Endothelial cell of umbilical vein (primary cell): ENCODE measurements at regions not wholly inside any gene's neighbourhood (a gene's known extent, or its start where the extent isn't known, plus 50 kb on each side); places are given as distances from the start of the nearest gene placed in this dataset.

Source experiments
- BruUV-seq: library from RNA; stranded (reverse); fragments of 400-500 nt; replicated peaks from 2 replicates; lab custom pipeline; 2021; lab: Mats Ljungman, UMichigan
- CTCF ChIA-PET: fragments of 300-600, 350-600 bp; sonication (Branson Sonifier 250); formaldehyde crosslinking; loops from one replicate; lab custom pipeline; 2021; ENCODE audit warnings: antibody characterized with exemption, inconsistent platforms; lab: Charles Lee
- POLR2A ChIA-PET: fragments of 300-600, 350-600 bp; sonication (Branson Sonifier 250); formaldehyde crosslinking; loops from one replicate; lab custom pipeline; 2021; ENCODE audit warnings: antibody characterized with exemption, inconsistent platforms; lab: Charles Lee
- DNase-seq: peaks from one replicate; pipeline ENCODE4 v3.0.0-alpha.2; 2011; ENCODE audit warnings: low read depth, low spot score
- FAIRE-seq: peaks from 2 replicates; lab custom pipeline; 2011; peaks lifted over from hg19 to GRCh38; lab: Jason Lieb, UNC
- H2AFZ ChIP-seq: 2 replicates; pipeline ENCODE4 v1.6.0; 2012; ENCODE audit warnings: low read depth, low read length, control low read depth, inconsistent platforms
- H3K27ac ChIP-seq: 2 replicates; pipeline ENCODE4 v1.5.1; 2011; ENCODE audit warnings: low read depth, mild to moderate bottlenecking, control low read depth, low read length, moderate library complexity; ENCODE audit not compliant: insufficient read depth
- H3K27me3 ChIP-seq, 2 experiments: 2 replicates each; pipeline versions ENCODE4 v1.6.0 to v1.6.1; 2011; ENCODE audit warnings: low read length in 2 of 2, mixed read lengths in 1 of 2; ENCODE audit not compliant: control insufficient read depth in 2 of 2, insufficient read depth in 2 of 2
- H3K36me3 ChIP-seq, 2 experiments: 2 replicates in 1 of 2; 3 replicates in 1 of 2; pipeline ENCODE4 v1.5.1; 2011; ENCODE audit warnings: low read length in 2 of 2, mild to moderate bottlenecking in 1 of 2, moderate library complexity in 1 of 2; ENCODE audit not compliant: control insufficient read depth in 2 of 2, insufficient read depth in 2 of 2; ENCODE audit errors: extremely low read depth in 1 of 2
- H3K4me1 ChIP-seq: 3 replicates; pipeline ENCODE4 v1.5.1; 2011; ENCODE audit warnings: mild to moderate bottlenecking, low read length; ENCODE audit not compliant: control insufficient read depth, insufficient read depth; ENCODE audit errors: extremely low read depth
- H3K4me2 ChIP-seq: 2 replicates; pipeline ENCODE4 v1.6.1; 2011; ENCODE audit warnings: low read length, control low read depth, mixed read lengths; ENCODE audit not compliant: insufficient read depth
- H3K4me3 ChIP-seq, 3 experiments: fragments of 200-600 bp in 1 of 3; sonication (generic), shearing (Covaris generic) in 1 of 3; replicated peaks in 1 of 3; 2 replicates each; pipeline ENCODE4 v1.5.1; 2011 to 2016; ENCODE audit warnings: control low read depth in 3 of 3, low read length in 3 of 3, mild to moderate bottlenecking in 2 of 3, inconsistent platforms in 1 of 3, low read depth in 1 of 3, moderate library complexity in 1 of 3; ENCODE audit not compliant: insufficient read depth in 1 of 3
- H3K79me2 ChIP-seq: 2 replicates; pipeline ENCODE4 v1.6.0; 2012; ENCODE audit warnings: low read length, inconsistent platforms; ENCODE audit not compliant: control insufficient read depth, insufficient read depth
- H3K9ac ChIP-seq: replicated peaks from 2 replicates; pipeline ENCODE3; 2011; ENCODE audit warnings: low read length, control low read depth; ENCODE audit not compliant: insufficient read depth; ENCODE audit errors: extremely low read depth
- H3K9me1 ChIP-seq: replicated peaks from 3 replicates; pipeline ENCODE4 v1.6.0; 2011; ENCODE audit warnings: mild to moderate bottlenecking, low read length; ENCODE audit not compliant: control insufficient read depth, insufficient read depth; ENCODE audit errors: extremely low read depth
- H3K9me3 ChIP-seq: replicated peaks from 2 replicates; pipeline ENCODE4 v1.5.1; 2012; ENCODE audit warnings: low read length, inconsistent platforms; ENCODE audit not compliant: control insufficient read depth, insufficient read depth
- H4K20me1 ChIP-seq: replicated peaks from 2 replicates; pipeline ENCODE3; 2011; ENCODE audit warnings: mild to moderate bottlenecking, low read length; ENCODE audit not compliant: control insufficient read depth, insufficient read depth; ENCODE audit errors: extremely low read depth
- FOS ChIP-seq: IDR thresholded peaks from 2 replicates; pipeline ENCODE4 v1.6.1; 2011; ENCODE audit warnings: mild to moderate bottlenecking, low read length, moderate library complexity, borderline replicate concordance; ENCODE audit not compliant: insufficient read depth
- POLR2A ChIP-seq: IDR thresholded peaks from 2 replicates; pipeline ENCODE4 v1.6.1; 2012; ENCODE audit warnings: low read depth, mild to moderate bottlenecking, control low read depth, low read length
- POLR2AphosphoS5 ChIP-seq: IDR thresholded peaks from 2 replicates; pipeline ENCODE4 v1.6.1; 2012; ENCODE audit warnings: low read depth, mild to moderate bottlenecking, control low read depth, low read length, moderate library complexity; ENCODE audit not compliant: insufficient read depth
- dilution Hi-C: fragments of 300-500 bp; cut with MboI; formaldehyde crosslinking; loops from one replicate; pipeline ENCODE4 v1.15.0; 2019; ENCODE audit warnings: low sequenced_read_pairs; ENCODE audit not compliant: extremely low pct_ligation_motif_present
- intact Hi-C: fragments of 100-400 bp; cut with micrococcal nuclease; formaldehyde crosslinking; loops from one replicate; pipeline ENCODE4 v1.10.0; 2022
- TF ChIP-seq, protein P1 (sequence below), 2 donors: IDR thresholded peaks; 1 replicate in 1 of 2; 2 replicates in 1 of 2; pipeline ENCODE4 v1.5.1; 2011; ENCODE audit warnings: low read length in 2 of 2, mild to moderate bottlenecking in 2 of 2, moderate library complexity in 2 of 2, control low read depth in 1 of 2, inconsistent platforms in 1 of 2, low read depth in 1 of 2; ENCODE audit not compliant: insufficient read depth in 1 of 2; ENCODE audit errors: extremely low read depth in 1 of 2
- TF ChIP-seq, protein P2 (sequence below): IDR thresholded peaks from 2 replicates; pipeline ENCODE4 v1.6.1; 2011; ENCODE audit not compliant: insufficient read depth, insufficient read length

DNA sequence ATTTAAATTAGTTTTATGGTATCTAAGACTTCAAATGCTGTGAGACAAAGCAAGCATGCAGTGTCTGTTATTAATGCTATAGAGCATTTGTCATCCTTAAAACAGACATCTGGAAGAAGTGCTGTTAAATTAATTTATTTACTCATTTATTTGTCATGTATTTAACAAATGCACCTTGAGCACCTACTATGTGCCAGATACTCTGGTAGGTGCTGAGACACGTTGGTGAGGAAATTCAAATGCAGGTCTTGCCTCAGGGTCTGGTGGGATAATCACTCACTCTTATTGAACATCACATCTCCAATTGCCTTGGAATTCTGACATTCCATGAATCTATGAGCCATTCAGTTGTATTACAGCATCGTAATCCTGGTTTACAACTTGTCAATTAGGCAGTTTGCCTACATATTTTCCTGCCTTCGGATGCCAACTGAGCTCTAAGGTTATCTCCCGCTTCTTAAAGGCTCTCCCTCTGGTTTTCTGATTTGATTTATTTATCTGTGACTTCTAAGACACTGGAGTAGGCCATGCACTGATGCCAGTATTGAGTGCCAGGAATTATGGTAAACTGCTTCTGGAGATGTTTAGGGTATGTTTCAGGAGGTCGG, 56.0 kb upstream of the RPS23 start:
- no peak overlapping the region for H3K27ac ChIP-seq
- no peaks in the 10 kb centered on the region for H4K20me1 ChIP-seq
- H3K4me3 ChIP-seq = no peak overlapping the region
- POLR2A ChIA-PET = no interaction called here
- no peak for DNase-seq
- H3K9ac ChIP-seq = no peak overlapping the region
- no peak overlapping the region for H2AFZ ChIP-seq
- dilution Hi-C loops (no loop called here), intact Hi-C loops (no loop called here)
- H3K4me1 ChIP-seq = no peaks in the 10 kb centered on the region
- no peak for FAIRE-seq
- no peaks in the 10 kb centered on the region for H3K9me3 ChIP-seq
- no TSS peak for BruUV-seq
- TF ChIP-seq FOS (no peak), POLR2A (no peak), POLR2AphosphoS5 (no peak)
- TF ChIP-seq, protein P1, sequence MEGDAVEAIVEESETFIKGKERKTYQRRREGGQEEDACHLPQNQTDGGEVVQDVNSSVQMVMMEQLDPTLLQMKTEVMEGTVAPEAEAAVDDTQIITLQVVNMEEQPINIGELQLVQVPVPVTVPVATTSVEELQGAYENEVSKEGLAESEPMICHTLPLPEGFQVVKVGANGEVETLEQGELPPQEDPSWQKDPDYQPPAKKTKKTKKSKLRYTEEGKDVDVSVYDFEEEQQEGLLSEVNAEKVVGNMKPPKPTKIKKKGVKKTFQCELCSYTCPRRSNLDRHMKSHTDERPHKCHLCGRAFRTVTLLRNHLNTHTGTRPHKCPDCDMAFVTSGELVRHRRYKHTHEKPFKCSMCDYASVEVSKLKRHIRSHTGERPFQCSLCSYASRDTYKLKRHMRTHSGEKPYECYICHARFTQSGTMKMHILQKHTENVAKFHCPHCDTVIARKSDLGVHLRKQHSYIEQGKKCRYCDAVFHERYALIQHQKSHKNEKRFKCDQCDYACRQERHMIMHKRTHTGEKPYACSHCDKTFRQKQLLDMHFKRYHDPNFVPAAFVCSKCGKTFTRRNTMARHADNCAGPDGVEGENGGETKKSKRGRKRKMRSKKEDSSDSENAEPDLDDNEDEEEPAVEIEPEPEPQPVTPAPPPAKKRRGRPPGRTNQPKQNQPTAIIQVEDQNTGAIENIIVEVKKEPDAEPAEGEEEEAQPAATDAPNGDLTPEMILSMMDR (IDR thresholded peaks at IDR 0.05; ENCODE audit: extremely low read depth in 1 of 2, insufficient read depth in 1 of 2, low read depth in 1 of 2, low read length in 2 of 2) = no peak
- TF ChIP-seq, protein P2, sequence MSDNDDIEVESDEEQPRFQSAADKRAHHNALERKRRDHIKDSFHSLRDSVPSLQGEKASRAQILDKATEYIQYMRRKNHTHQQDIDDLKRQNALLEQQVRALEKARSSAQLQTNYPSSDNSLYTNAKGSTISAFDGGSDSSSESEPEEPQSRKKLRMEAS = no peak
- H3K27me3 ChIP-seq = peaks cover 6% of the 10 kb centered on the region in 2 experiments
- H3K4me2 ChIP-seq = no peak overlapping the region
- H3K36me3 ChIP-seq = no peaks in the 10 kb centered on the region
- CTCF ChIA-PET = interaction anchor here (3.6 kb wide), 1 partner anchor 22 kb away, joined by 10 read pairs; no protein-coding TSS in a partner anchor
- no peaks in the 10 kb centered on the region for H3K79me2 ChIP-seq
- no peaks in the 10 kb centered on the region for H3K9me1 ChIP-seq
